HG03571 (cell line): ENCODE measurements at regions not wholly inside any gene's neighbourhood (a gene's known extent, or its start where the extent isn't known, plus 50 kb on each side); places are given as distances from the start of the nearest gene placed in this dataset.

Experiments used
- ATAC-seq: cut with Tn5 transposase; IDR thresholded peaks from one replicate; pipeline ENCODE4 v1.9.1; 2021; ENCODE audit not compliant: unreplicated experiment

DNA sequence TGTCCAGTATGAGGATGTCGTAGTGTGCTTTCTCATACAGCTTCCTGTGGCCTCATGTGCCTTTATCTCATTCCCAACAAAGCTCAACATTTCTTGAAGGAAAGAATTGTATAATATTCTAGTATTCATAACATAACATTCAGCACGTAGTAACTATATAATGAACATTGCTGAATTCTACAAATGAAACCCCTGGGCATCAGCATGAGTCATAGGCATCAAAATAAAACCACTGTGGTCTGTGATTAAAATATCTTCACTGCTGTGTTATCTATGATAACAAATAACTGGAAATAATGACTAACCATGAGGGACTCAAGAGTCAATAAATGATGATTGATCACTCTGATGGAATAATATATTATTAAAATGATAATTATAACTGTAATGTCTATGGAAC lies 255.2 kb downstream of the EMP1 start:
- ATAC-seq: no peak

DNA sequence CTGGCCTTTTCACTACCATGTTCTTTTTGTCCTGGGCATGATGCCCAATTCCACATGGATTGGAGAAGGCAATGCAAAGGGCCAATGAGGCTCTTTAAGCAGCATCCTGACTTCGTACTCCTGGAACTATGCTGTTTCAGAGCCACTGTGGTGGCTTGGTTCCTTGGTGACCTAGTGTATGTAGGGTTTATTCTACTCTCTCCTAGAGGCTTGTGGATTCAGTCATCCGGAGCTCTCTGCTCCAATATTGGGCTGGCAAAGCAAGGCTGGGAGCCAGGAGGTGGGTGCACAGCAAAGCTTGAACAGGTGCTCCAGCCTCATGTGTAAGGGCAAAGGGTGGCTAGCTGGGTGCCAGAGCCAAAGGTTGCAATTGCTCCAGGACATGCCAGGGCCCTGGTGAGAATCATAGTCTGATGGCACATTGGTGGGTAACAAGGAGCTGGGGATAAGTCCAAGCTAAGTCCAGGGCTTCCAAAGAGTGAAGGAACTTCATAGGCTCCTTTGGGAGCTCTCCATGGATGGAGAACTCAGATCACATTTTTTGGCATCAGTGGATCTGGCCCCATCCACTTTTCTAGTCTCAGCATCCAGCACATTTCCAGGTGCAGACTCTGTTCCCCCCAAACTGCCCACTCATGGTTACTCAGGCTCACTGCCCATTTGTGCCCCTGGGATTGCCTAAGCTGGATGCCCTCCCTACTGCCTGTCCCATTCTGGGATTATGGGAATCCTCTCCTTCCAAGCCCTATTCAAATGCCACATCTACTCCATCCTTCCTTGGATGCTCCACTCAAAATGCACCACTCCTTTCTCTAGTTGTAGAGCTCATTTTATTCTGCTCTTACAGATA lies 253.9 kb downstream of the EMP1 start:
- no peak for ATAC-seq

DNA sequence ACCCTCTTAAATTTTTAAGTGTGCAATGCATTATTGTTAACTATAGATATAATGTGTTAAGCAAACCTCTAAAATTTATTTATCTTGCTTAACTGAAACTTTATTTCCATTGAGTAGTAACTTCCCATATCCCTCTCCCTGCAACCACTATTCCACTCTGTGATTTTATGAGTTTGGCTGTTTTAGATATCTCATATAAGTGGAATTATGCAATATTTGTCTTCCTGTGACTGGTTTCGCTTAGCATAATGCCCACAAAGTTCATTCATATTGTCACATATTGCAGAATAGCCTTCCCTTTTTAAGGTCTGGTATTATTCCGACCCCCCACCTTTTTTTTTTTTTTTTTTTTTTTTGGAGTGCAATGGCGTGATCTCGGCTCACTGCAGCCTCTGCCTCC lies 247.6 kb downstream of the EMP1 start:
- ATAC-seq: no peak

DNA sequence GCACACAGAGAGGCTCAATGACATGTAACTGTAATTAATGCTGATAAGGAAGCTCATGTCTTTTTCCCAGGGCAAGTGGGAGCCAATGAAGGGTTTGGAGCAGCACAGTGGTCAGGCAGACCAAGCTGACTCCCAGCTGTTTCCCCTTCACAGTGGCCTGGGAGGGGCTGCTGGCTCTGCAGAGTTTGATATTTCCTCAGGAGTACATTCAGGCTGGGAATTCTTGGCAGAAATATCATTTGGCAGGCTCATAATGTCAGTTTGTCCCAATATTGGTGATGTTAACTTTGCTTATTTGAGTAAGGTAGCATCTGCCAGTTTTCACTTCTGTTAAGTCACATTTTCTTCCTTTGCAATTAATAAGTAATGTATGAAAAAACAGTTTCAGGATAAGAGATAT lies 247.0 kb downstream of the EMP1 start:
- ATAC-seq: no peak

DNA sequence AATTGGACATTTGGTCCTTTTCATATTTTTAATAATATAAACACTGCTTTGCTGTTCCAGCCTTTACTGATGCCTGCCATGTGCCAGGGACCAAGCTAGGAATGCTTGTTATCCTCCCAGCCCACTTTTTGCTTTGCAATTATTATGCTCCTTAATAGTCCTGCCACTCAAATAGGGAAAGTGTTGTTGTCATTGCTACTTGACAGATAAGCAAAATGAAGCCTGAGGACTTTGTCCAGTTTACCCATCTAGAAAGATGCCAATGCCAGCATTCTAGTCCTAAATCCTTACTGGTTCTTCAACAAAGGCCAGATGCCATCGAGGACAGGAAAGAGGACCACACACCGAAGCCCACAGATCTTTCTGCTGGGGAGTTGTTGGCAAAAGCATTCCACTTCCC lies 246.5 kb downstream of the EMP1 start:
- no peak for ATAC-seq

DNA sequence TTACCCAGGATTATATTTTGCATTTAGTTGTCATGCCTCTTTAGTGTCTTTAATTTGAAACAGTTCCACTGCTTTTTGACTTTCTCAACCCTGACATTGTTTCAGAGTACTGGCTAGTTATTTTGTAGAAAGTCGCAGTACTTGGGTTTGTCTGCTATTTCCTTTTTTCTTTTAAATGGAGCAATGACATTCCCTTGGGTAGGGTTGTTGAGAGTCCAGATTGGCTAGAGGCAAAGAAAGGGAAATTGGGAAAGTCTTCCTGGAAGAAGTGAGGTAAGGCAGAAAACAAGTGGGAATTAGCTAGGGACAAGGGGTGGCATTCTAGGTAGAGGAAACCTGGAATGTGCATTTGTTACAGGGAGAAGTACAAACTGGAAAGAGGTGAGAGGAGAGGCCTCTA lies 245.9 kb downstream of the EMP1 start:
- no peak for ATAC-seq

DNA sequence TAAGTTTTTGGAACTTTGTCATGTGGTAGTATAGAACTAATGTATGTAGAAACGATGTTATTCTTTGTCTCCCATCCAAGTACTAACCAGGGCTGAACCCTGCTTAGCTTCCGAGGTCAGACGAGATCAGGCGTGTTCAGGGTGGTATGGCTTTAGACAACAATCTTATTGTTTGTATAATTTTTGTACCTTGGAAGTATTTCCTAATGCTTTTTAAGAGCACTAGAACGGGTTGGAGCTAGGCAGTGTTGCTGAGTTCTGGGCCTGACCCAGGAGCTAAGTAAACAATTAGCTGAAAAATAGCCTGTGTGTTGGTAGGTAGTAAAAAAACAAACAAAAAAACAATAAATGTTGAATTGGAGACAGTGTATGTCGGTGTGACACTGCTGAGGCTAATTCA lies 244.3 kb downstream of the EMP1 start:
- no peak for ATAC-seq

DNA sequence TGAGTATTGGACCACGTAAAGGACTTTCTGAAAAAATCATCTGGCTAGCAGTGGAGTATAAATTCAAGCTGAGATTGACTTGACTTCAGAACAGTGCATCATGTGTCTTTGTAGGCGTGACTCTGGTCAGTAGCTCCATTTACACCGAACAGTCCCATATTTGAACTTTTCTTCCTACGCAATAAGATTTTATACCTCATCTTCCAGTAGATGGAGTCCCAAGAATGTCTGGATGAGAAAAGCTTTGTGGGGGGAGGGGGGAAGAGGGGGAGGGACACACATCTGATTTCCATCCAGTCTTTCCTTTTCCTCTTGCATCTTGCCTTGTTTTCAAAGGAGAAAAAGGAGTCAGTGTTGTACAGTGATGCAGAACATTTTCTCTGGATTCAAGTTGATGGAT lies 241.0 kb downstream of the EMP1 start:
- ATAC-seq: no peak

DNA sequence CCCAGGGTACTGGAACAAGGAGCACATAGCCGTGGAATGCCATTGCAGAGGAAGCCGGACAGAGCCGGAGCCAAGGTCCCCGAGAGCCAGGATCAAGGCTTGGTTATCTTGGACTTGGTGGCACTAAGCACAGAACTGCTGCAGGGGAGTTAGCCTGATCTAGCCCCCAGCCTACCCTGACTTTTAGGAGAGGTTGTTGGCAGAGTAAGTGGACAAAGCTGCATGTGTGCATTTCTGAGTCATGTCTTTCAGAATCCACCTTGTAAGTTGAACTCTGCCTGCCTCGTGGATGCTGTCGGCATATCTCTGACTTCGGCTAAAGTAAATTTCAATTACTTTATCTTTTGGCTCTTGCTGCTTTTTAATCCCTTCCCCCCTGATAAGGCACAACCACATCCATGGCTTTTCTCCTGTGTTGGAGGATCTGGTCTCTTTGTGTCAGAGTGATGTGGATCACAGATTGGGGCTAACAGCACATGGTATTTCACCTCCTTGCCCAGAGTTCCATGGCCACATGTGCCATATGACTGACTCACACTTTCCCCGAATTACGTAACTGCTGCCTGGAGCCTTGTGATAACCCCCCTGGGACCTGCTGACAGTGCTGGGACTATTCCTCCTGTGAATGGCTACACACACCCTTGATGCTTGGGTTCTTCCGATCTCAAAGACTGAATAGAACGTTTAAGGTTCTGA lies 240.3 kb downstream of the EMP1 start:
- ATAC-seq: no peak

DNA sequence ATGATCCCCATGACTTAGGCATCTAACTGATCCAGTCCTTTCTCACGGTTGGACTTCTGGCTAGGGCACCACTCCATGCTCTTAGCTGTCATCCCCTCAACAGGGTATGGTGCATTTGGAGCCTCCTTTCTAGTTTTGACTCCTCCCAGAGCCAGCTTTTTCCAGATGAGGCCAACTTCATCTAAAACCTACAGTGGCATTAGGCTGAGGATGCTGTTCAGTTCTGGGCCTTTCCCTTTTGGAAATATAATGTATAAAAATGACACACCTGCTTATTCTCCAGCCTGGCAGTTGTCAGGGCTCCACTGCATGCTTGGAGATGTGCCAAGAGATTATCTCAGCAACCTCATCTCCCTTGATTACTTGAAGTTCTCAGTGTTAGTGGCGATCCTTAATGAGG lies 239.7 kb downstream of the EMP1 start:
- no peak for ATAC-seq

DNA sequence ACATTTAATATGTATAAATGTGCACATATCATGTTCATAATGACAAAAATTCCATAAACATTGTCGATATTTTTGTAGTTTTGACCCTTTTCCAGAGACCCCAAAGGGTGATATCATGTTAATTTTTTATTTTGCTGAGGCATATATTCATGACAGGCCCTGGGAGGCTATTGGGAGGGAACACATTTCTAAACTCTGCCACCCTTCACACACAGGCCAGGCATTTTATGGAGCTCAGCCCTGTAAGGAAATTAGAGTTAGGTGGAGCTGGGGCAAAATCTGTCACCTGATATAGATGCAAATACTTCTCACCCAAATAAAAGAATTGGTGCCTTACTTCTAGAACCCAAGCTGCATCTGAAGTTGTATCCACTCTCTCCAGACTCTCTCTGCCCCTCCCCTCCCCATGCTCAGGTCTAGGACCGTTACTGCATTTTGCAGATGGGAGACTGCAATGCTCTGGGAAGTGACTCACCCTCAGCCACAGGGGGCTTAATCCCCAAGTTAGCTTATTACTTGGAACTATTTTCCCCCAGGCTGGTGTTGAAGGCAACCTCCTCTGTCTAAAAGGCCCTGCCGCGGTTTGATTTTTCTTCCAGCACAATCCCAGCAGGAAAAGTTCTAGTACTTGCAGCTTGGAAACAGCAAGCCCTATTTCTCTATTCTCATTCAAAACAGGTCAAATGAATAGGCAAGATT lies 238.9 kb downstream of the EMP1 start:
- ATAC-seq: no peak

DNA sequence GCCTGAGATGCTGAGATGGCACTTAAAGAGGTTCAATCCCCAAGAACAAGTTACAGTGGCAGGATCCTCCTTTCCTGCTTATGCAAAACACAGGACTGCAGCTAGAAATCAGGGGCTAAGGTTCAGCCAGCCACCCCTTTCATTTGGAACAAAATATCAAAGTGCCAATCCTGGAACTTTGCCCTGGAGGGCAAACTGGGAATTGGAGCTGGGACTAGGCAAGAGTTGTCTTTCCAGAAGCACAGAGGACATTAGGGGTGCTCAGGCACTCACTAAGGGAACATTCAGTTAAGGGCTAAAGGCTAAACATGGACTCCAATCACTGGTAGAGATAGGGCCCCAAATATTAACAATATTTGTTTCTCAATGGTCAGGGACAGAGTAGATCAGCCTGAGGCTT lies 237.2 kb downstream of the EMP1 start:
- ATAC-seq: no peak

DNA sequence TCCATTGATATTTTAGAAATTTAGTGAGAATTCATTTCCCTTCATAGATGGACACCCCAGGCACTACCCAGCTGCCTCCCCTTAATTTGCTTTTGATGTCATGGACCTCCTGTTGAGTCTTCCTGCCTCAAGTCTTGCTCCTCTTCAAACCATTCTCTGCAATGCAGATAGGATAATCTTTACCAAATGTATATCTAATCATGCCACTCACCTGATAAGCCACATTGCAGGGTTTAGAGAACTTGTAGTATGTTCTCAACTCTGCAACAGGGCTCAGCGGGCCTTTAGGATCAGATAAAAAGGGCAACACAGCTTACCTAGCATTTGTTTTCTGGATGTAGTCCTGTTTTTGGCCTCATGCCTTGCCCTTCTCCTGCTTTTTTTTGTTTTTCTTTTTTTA lies 234.5 kb downstream of the EMP1 start:
- no peak for ATAC-seq

DNA sequence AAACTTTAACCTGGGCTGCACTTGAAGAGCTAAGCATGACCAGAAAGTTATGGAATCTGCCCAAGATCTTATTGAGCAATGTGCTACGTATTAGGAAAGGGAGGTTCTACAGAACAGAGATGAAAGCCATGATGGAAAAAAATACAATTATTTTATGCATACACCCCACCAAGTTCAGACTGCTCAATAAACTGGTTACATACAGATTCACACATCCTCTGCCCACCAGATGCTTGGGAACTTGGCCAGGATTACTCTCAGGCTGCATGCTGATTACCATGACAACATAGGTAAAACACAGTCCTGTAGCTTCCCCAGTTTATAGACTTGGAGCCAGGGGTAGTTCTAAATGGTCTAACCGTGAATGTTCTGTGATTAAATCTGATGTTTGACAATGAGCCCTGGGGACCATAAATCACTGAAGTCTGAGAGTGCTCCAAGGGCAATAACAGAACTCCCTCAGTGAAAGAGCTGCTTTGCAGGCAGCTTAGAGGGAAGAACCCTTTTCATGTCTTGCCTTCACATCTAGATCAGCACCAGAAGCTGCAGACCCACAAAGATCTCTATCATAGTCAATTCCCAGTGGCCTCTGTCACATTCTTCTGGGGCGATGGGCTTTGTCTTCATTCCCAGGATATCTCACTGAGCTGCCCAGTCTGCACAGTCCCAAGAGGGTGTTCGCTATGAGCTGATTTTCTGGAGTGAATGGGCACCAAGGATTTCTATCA lies 232.2 kb downstream of the EMP1 start:
- ATAC-seq: no peak

DNA sequence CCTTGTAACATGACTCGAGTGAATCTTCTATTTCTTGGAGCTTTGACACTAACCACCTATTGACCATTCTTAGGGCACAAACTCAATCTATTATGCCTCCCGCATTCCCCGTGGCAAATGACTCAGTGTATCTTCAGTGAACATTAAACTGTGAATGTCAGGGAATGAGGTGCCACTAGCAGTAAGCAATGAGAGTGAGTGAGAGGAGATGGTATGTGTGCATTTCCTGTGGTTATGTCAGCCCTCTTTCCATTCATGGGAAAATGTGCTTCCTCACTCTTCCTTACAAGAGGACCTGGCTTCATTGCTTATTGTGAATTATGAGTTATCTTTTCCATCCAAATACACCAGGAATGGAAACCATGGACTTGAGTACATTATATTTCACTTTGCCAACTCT lies 229.2 kb downstream of the EMP1 start:
- ATAC-seq: no peak

DNA sequence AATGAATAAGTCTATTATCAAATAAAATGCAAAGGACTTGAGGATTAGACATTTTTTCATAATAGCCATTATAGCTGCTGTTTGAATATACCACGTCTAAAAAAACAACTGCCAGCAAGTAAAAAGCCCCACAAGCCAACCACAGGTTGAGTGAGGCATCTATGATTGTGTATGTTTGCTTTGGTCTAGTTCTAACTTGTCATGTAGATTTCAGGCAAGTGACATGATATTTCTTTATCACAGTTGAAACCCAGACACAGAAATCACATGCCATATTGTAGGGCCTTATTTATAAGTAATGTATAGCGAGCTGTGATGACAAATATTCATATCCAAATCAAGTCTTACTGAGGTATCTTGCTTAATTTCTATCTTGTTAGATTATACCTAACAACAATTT lies 225.8 kb downstream of the EMP1 start:
- ATAC-seq: no peak

DNA sequence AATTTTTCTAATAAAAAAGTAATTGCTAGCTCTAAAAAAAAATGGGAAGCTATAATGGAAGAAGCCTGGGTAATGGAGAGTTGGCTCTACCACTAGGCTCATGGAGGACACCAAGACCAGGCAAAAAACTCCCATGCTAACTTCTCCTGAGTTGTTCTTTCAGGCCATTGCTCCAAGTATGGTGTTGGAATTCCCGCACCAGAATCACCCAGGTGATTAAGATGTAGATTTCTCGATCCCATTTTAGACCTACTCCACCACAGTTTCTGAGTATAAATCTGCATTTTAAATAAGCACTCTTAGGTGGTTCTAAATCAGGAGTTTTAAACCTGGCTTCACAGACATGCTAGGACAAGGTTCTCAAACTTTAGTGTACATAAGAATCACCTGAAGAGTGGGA lies 221.0 kb downstream of the EMP1 start:
- ATAC-seq: no peak

DNA sequence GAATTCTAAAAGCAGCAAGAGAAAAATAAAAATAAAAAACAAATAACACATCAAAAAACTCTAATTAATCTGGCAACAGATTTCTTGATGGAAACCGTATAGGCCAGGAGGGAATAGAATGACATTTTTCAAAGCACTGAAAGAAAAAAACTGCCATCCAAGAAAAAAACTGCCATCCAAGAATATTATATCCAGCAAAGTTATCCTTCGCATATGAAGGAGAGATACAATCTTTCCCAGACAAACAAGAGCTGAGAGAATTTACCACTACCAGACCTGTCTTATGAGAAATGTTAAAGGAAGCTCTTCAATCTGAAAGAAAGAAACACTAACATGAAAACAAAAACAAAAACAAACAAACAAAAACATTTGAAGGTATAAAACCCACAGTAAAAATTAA lies 214.8 kb downstream of the EMP1 start:
- ATAC-seq: no peak

DNA sequence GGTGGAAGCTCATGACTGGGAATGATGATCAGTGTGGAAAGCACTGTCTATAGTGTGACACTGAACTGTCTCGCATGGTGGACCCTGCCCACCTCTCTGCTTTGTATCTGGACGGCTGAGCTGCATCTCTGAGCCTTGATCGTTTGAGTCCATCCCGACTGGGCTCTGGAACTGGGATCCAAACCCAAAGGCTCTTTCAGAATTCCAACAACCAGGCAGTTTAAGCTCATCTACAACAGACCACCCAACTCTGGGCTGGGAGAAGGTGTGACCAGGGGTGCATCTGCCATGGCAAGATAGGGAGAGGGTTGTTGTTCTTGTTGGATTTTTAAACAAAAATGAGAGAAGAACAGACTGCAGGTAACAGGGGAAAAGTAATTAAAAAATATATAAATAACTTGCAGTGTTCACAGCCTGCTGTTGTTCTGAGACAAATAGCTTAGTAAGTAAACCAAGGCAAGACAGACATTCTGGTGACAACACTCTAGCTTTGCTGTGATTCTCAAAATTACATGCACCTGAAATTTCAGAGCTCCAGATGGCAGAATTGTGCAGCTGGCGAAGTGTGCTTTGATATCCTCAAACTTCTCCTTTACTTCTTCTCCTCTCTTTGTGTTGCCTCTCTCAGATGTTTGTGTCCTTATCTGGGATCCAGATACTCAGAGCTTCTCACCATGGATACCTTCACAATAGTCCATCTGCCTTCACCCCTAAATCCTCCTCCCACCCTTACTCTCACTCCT lies 209.6 kb downstream of the EMP1 start:
- no peak for ATAC-seq

DNA sequence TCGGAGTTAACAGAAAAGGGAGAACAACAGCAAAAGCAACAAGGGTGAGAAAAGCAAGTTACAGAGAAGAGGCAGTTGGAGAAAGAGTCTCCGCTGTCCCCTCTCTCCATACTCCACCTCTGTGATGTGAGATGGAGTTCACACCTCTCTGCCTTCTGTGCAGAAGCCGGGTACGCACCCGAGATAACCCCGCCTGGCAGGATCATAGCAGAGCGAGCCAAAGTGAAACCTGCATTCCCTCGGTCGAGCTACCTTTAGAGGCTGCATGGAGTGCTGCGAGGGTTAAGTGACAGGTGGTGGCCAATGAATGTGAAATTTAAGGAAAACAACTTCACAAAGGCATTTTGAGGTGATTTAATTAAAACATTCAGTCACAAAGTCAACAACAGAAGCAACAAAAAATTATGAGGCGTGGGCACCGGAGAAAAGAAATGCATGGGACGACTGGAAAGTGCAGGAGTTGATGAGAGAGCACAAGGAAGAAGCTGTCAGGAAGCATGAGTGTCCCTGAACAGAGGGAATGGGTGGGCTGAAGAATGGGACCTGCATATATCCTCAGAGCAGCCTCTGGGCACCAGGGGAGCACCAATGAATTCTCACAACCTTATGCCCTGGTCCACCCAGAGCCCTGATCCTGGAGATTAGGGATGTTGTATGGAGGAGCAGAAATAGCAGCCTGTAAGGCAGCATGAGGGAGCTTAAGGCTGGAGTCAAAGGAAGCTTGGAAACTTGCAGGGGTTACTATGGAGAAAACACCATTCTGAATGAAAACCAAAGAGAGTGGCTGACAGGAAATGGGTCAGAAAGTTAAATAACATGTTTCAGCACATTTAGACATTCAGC lies 208.3 kb downstream of the EMP1 start:
- ATAC-seq: no peak
